H9 (cell line): ENCODE measurements at regions not wholly inside any gene's neighbourhood (a gene's known extent, or its start where the extent isn't known, plus 50 kb on each side); places are given as distances from the start of the nearest gene placed in this dataset.

ENCODE experiments used
- DNase-seq: peaks from one replicate; pipeline ENCODE4 v3.0.0-alpha.2; 2017
- H2AFZ ChIP-seq: one replicate; pipeline ENCODE4 v1.6.1; 2013; ENCODE audit warnings: mild to moderate bottlenecking, low read length, control low read depth, moderate library complexity
- H2AK5ac ChIP-seq: 2 replicates; pipeline ENCODE4 v1.6.1; 2013; ENCODE audit warnings: low read length, control low read depth, mixed read lengths; ENCODE audit not compliant: insufficient read length
- H2BK120ac ChIP-seq: one replicate; pipeline ENCODE4 v1.6.1; 2013; ENCODE audit warnings: low read depth, mild to moderate bottlenecking, low read length, control low read depth, inconsistent platforms; ENCODE audit not compliant: poor library complexity, severe bottlenecking
- H2BK12ac ChIP-seq: 2 replicates; pipeline ENCODE4 v1.6.1; 2013; ENCODE audit warnings: low read length, control low read depth, mixed read lengths, low read depth; ENCODE audit not compliant: insufficient read length
- H2BK15ac ChIP-seq: 2 replicates; pipeline ENCODE4 v1.6.1; 2013; ENCODE audit warnings: low read depth, low read length, control low read depth
- H2BK20ac ChIP-seq: one replicate; pipeline ENCODE4 v1.6.1; 2013; ENCODE audit warnings: low read depth, mild to moderate bottlenecking, low read length, control low read depth, inconsistent platforms; ENCODE audit not compliant: poor library complexity, severe bottlenecking
- H2BK5ac ChIP-seq: 2 replicates; pipeline ENCODE4 v1.6.1; 2013; ENCODE audit warnings: low read length, control low read depth, mixed read lengths; ENCODE audit not compliant: insufficient read length
- H3K14ac ChIP-seq: 2 replicates; pipeline ENCODE4 v1.6.1; 2013; ENCODE audit warnings: low read length, control low read depth; ENCODE audit not compliant: insufficient read depth
- H3K18ac ChIP-seq: 2 replicates; pipeline ENCODE4 v1.6.1; 2013; ENCODE audit warnings: low read depth, mild to moderate bottlenecking, mixed read lengths, low read length, control low read depth; ENCODE audit not compliant: insufficient read length
- H3K23ac ChIP-seq: 2 replicates; pipeline ENCODE4 v1.6.1; 2013; ENCODE audit warnings: low read length, control low read depth, mixed read lengths, low read depth; ENCODE audit not compliant: insufficient read length
- H3K23me2 ChIP-seq: 2 replicates; pipeline ENCODE4 v1.6.1; 2013; ENCODE audit warnings: low read depth, mild to moderate bottlenecking, mixed read lengths, low read length, control low read depth; ENCODE audit not compliant: insufficient read length, poor library complexity, severe bottlenecking
- H3K27ac ChIP-seq: 2 replicates; pipeline ENCODE4 v1.5.1; 2013; ENCODE audit warnings: low read length, control low read depth, mixed read lengths, low read depth; ENCODE audit not compliant: insufficient read length
- H3K27me3 ChIP-seq: 2 replicates; pipeline ENCODE4 v1.6.1; 2013; ENCODE audit warnings: low read length, control low read depth, inconsistent platforms; ENCODE audit not compliant: insufficient read depth
- H3K4ac ChIP-seq: 2 replicates; pipeline ENCODE4 v1.6.1; 2013; ENCODE audit warnings: low read depth, mild to moderate bottlenecking, control low read depth, inconsistent platforms, low read length, moderate library complexity
- H3K4me1 ChIP-seq: 2 replicates; pipeline ENCODE4 v1.6.1; 2013; ENCODE audit warnings: low read length, control low read depth, inconsistent platforms; ENCODE audit not compliant: insufficient read depth
- H3K4me2 ChIP-seq: 2 replicates; pipeline ENCODE4 v1.6.1; 2013; ENCODE audit warnings: low read length, control low read depth, mixed read lengths; ENCODE audit not compliant: insufficient read length, insufficient read depth
- H3K56ac ChIP-seq: 2 replicates; pipeline ENCODE4 v1.6.1; 2013; ENCODE audit warnings: low read depth, mild to moderate bottlenecking, mixed read lengths, low read length, control low read depth; ENCODE audit not compliant: insufficient read length
- H3K79me1 ChIP-seq: 2 replicates; pipeline ENCODE4 v1.6.1; 2013; ENCODE audit warnings: low read depth, mild to moderate bottlenecking, moderate library complexity, low read length, control low read depth, inconsistent platforms; ENCODE audit not compliant: insufficient read depth, poor library complexity, severe bottlenecking
- H3K79me2 ChIP-seq: 2 replicates; pipeline ENCODE4 v1.6.1; 2013; ENCODE audit warnings: low read length, control low read depth, inconsistent platforms; ENCODE audit not compliant: insufficient read depth
- H3K9ac ChIP-seq: 2 replicates; pipeline ENCODE4 v1.6.1; 2013; ENCODE audit warnings: low read length, control low read depth, mixed read lengths; ENCODE audit not compliant: insufficient read length; ENCODE audit errors: extremely low read depth
- H3K9me3 ChIP-seq: one replicate; pipeline ENCODE4 v1.6.1; 2013; ENCODE audit warnings: low read depth, low read length, inconsistent platforms; ENCODE audit not compliant: control insufficient read depth
- H3T11ph ChIP-seq: one replicate; pipeline ENCODE4 v1.6.1; 2013; ENCODE audit warnings: mild to moderate bottlenecking, low read length, control low read depth, inconsistent platforms
- H4K20me1 ChIP-seq: one replicate; pipeline ENCODE4 v1.6.1; 2013; ENCODE audit not compliant: control insufficient read depth, insufficient read length, insufficient read depth
- H4K5ac ChIP-seq: 2 replicates; pipeline ENCODE4 v1.6.1; 2013; ENCODE audit warnings: low read depth, mild to moderate bottlenecking, mixed read lengths, low read length, control low read depth; ENCODE audit not compliant: insufficient read length
- H4K8ac ChIP-seq: replicated peaks from 2 replicates; pipeline ENCODE4 v1.6.1; 2013; ENCODE audit warnings: low read length, control low read depth, mixed read lengths, low read depth; ENCODE audit not compliant: insufficient read length
- H4K91ac ChIP-seq: 2 replicates; pipeline ENCODE4 v1.6.1; 2013; ENCODE audit warnings: low read depth, mild to moderate bottlenecking, moderate library complexity, mixed read lengths, low read length, control low read depth; ENCODE audit not compliant: insufficient read length
- H3K27ac Mint-ChIP-seq, 3 experiments: 2 replicates in 2 of 3; 3 replicates in 1 of 3; pipeline ENCODE4 v1.8.0; 2020 to 2021; ENCODE audit warnings: mixed read lengths in 3 of 3, mild to moderate bottlenecking in 1 of 3, moderate library complexity in 1 of 3
- H3K27me3 Mint-ChIP-seq: 2 replicates; pipeline ENCODE4 v1.8.0; 2021; ENCODE audit warnings: low read depth, mild to moderate bottlenecking, moderate library complexity, mixed read lengths
- H3K36me3 Mint-ChIP-seq, 3 experiments: 2 replicates in 2 of 3; 3 replicates in 1 of 3; pipeline ENCODE4 v1.8.0; 2020 to 2021; ENCODE audit warnings: low read depth in 3 of 3, mixed read lengths in 3 of 3; ENCODE audit not compliant: insufficient read depth in 1 of 3
- H3K4me1 Mint-ChIP-seq, 2 experiments: 2 replicates each; pipeline ENCODE4 v1.8.0; 2020; ENCODE audit warnings: mixed read lengths in 2 of 2
- H3K4me3 Mint-ChIP-seq, 2 experiments: 2 replicates in 1 of 2; 3 replicates in 1 of 2; pipeline ENCODE4 v1.8.0; 2020 to 2021; ENCODE audit warnings: mild to moderate bottlenecking in 2 of 2, mixed read lengths in 2 of 2, moderate library complexity in 1 of 2
- H3K9me3 Mint-ChIP-seq, 2 experiments: 2 replicates in 1 of 2; 3 replicates in 1 of 2; pipeline ENCODE4 v1.8.0; 2020; ENCODE audit warnings: mild to moderate bottlenecking in 2 of 2, mixed read lengths in 2 of 2, moderate library complexity in 1 of 2
- CTCF ChIP-seq: fragments of 200-600 bp; sonication (generic); conservative IDR thresholded peaks from 3 replicates; pipeline ENCODE4 v1.8.0; 2021; ENCODE audit warnings: antibody characterized with exemption, mild to moderate bottlenecking
- WGBS: extraction: QIAGEN DNeasy Blood & Tissue Kit; methylation state at CpG from one replicate; pipeline ENCODE4 v1.1.7; 2013; ENCODE audit warnings: missing lambda C conversion rate, low lambda C conversion rate, mixed read lengths; ENCODE audit not compliant: insufficient read length; ENCODE audit errors: extremely low coverage; 5-methylcytosine and 5-hydroxymethylcytosine counted together

GRCh38 chr4:138898282-138898681 lies 117.3 kb upstream of the NOCT start:
- Histone ChIP-seq H2AK5ac (no peak overlapping the region), H3K18ac (no peak overlapping the region), H3K27ac (no peak overlapping the region), H4K91ac (no peak overlapping the region), H3T11ph (no peak overlapping the region), H3K23ac (no peak overlapping the region), H2AFZ (no peak overlapping the region), H2BK20ac (no peak overlapping the region), H2BK12ac (no peak overlapping the region), H2BK5ac (no peak overlapping the region), H2BK120ac (no peak overlapping the region), H3K79me1 (no peaks in the 10 kb centered on the region), H3K9me3 (no peaks in the 10 kb centered on the region), H4K20me1 (no peaks in the 10 kb centered on the region), H3K27me3 (no peaks in the 10 kb centered on the region), H3K9ac (no peak overlapping the region), H3K56ac (no peak overlapping the region), H3K4ac (no peak overlapping the region), H3K23me2 (no peaks in the 10 kb centered on the region), H3K14ac (no peak overlapping the region), H3K4me2 (no peak overlapping the region), H4K5ac (no peak overlapping the region), H3K4me1 (no peaks in the 10 kb centered on the region), H2BK15ac (no peak overlapping the region), H3K79me2 (no peaks in the 10 kb centered on the region), H4K8ac (no peak overlapping the region)
- H3K27me3 Mint-ChIP-seq = no peaks in the 10 kb centered on the region
- no peak overlapping the region for H3K4me3 Mint-ChIP-seq
- WGBS = no CpG with 5 or more reads among the region's 2 CpGs
- DNase-seq = no peak
- H3K27ac Mint-ChIP-seq = no peak overlapping the region
- no peaks in the 10 kb centered on the region for H3K9me3 Mint-ChIP-seq
- H3K36me3 Mint-ChIP-seq = no peaks in the 10 kb centered on the region; a peak in 1 of 7 replicates
- H3K4me1 Mint-ChIP-seq = no peaks in the 10 kb centered on the region
- no peak for TF ChIP-seq CTCF
